Erythroblast (primary cell): ENCODE measurements at regions not wholly inside any gene's neighbourhood (a gene's known extent, or its start where the extent isn't known, plus 50 kb on each side); places are given as distances from the start of the nearest gene placed in this dataset.

ENCODE experiments used
- GATA1 ChIP-seq: IDR thresholded peaks from 2 replicates; pipeline ENCODE4 v1.6.1; 2011; ENCODE audit warnings: low read depth, mild to moderate bottlenecking, control low read depth, low read length, moderate library complexity
- POLR2A ChIP-seq: IDR thresholded peaks from 2 replicates; pipeline ENCODE4 v1.6.1; 2011; ENCODE audit warnings: mild to moderate bottlenecking, low read length

GRCh38 chrX:131791608-131792355 lies 231.3 kb upstream of the STK26 start:
- TF ChIP-seq POLR2A (no peak), GATA1 (no peak)
